Stimulated activated CD8-positive, alpha-beta memory T cell treated with anti-CD3 and anti-CD28 coated beads, Interleukin-4, amount 100 ng/mL, for 1 hour (primary cell): ENCODE measurements at regions not wholly inside any gene's neighbourhood (a gene's known extent, or its start where the extent isn't known, plus 50 kb on each side); places are given as distances from the start of the nearest gene placed in this dataset.

Experiments used
- DNase-seq, 2 donors: peaks; one replicate each; pipeline ENCODE4 v3.0.0-alpha.2; 2020; ENCODE audit warnings: low read depth in 2 of 2, low spot score in 1 of 2

DNA sequence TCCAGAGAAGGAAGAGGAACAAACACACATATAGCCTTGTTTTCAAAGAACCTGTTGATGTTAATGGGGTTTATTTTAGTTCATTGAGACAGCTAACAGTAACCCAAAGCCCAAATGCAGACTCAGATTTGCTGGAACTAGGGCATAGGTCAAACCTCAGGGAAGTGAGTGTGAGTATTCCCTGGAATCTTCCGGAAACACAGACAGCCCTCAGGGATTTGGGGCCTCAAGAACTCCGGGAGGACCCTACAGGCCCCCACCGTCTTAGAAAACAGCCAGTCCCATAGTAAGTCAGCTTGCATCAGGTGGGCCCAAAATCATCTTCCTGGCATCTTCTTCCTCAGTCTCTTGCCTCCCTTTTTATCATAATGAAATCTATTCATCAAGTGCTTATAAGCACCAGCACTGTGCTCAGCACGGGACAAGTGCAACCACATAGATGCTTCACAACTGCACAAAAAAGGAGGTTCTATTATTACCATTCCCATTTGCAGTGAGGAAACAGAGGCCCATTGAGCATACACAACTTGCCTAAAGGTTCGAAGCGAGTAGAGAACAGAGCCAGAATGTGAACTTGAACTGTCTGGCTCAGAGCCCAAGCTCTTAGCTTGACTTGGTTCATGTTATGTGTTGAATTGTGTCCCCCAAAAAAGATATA lies 50.2 kb upstream of the BCL11A start:
- DNase-seq = no peak

DNA sequence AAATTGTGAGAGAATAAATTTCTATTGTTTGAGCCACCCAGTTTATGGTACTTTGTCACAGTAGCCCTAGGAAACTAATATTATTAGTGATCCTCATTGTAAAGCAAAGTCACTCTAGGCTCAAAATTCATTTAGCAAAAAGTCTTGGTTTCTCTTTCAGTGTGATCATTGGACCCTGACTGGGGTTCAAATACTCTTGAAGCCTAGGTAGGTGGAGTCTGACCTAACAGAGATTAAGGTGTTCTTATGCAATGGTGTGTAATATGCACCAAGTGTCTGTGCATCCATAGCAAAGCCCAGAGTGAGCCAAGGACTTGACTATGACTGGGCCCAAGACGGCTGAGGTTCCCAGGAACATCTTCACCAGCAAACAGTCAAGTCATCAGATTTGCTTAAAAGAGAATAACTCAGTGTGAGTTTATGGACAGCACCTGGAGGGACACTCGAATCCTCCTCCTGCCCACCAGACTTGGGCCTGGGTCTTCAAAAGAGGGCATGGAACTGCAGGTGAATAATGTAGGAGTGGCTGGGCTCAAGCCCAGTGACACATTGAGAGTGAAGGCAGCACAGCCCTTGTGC lies 51.1 kb upstream of the BCL11A start:
- DNase-seq = no peak

GRCh38 chr2:60605866-60606265 lies 52.4 kb upstream of the BCL11A start:
- DNase-seq = no peak

GRCh38 chr2:60608679-60609078 lies 55.2 kb upstream of the BCL11A start:
- DNase-seq = no peak

DNA sequence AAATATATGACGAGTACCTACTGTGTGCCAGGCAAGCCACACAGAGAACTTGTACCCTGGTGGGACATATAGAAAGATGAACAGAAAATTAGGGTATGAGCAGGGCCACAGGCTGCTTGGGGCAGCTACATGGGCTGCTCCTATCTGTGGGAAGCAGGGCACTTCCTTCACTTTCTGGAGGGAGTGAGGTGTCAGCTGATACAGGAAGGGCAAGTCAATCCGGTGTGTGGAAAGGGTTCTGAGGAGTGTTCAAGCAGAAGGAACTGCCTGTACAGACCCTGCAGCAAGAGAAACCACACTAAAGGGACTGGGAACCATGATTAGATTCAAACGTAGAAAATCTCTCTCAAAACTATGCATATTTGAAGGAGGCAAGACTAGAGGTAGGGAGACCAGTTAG lies 58.6 kb upstream of the BCL11A start:
- DNase-seq = no peak

DNA sequence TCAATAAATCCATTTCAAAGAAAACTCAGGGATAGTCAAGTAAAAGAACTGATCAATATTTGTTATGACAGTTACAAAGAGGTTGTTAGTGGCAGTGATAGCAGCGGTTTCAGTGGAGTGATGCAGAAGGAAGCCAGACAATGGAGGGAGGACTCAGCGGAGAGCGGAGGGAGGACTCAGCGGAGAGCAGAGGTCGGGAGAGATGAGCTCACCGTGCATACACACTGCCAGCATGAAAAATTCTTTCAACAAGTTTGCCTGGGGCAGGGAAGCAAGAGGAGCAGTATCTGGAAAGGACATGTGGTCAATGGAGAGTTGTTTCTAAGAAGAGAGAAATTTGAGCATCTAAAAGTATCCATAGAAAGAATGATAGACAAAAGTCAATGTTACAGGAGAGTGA lies 60.9 kb upstream of the BCL11A start:
- DNase-seq = no peak

GRCh38 chr2:60621688-60622429 lies 68.4 kb upstream of the BCL11A start:
- no peak for DNase-seq

DNA sequence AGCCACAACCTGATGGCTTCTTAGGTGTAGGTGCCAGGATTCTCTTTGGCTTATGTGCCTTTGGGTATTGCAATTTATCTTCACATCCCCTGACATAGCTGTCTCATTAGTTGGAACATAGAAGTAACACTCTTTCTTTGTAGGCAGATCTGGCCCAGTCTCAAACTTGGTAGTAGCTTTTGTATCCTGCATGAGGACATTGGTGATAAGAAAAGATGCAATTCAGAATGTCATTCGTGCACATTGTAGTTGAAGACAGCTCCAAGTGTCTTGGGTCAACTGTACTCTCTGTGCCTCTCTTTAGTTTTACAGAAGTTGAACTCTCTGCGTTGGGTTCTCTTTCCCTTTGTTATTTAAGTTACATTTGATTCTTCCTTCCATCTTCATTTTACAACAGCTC lies 69.6 kb upstream of the BCL11A start:
- DNase-seq = no peak

- DNase-seq = no peak
Measured at GRCh38 chr2:60627412-60627811, 74.0 kb upstream of the BCL11A start.

DNA sequence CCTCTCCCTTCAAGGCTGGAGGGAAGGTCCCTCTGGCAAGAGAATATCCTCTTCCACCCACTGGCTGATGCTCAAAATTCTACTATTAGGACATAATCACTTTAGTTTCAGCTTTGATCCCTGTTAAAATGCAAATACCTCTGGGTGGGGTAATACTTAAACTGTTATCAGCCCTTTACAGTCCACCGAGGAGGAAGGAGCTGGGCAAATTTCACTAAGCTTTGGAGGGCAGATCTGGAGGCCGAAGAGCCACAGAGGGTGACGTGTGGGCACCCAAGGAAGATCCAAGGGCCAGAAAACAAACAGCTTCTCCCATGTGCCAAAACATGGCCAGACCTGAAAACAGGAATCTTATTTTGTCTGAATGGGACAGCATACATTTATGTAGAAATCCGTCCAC lies 74.6 kb upstream of the BCL11A start:
- no peak for DNase-seq

DNA sequence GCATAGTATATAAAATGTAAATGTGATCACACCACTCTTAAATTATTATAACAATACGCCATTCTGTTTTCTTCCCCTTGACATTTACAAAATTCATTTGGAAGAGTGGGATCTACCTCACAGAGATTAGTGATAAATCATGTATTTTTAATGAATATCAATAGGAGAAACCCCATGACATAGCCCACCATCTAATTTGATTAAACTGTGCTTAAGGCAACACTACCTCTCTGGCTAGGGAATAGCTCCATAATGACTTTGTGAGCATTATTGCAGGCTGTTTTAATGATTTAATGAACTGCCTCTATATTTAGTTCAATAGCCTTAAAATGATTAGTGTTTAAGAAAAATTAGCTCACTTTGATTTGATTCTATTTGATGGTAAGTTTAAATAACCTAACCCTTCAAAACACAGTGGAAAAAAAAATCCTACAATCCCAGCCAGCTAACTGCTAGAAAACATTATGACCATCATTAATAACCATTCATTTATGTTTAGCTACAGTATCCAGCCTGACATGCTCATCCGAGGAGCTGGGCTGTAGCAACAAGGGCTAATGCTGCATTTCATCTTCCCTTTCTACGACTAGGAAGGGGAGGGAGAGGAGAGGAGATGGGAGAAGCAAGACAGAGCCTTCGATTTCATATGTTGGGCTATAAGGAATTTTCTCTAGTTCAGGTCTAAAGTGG lies 75.3 kb upstream of the BCL11A start:
- DNase-seq = no peak

DNA sequence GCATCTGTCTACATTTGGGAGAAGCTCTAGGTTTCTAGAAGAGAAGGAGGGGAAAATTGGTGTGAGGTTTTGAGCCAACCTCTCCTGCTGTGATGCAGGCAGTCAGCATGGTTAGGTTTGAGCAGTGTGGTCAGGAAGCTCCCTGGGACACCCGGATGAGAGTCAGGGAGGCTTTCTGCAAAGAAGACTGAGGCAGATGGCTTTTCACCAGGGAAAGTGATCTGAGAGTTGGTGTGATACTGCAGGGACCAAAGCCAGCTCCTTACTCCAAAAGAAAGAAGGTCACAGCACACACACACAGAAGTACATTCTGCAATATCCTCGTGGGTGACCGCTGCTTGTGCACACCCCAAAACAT lies 75.8 kb upstream of the BCL11A start:
- DNase-seq = no peak

GRCh38 chr2:60629801-60630385 lies 76.4 kb upstream of the BCL11A start:
- no peak for DNase-seq

DNA sequence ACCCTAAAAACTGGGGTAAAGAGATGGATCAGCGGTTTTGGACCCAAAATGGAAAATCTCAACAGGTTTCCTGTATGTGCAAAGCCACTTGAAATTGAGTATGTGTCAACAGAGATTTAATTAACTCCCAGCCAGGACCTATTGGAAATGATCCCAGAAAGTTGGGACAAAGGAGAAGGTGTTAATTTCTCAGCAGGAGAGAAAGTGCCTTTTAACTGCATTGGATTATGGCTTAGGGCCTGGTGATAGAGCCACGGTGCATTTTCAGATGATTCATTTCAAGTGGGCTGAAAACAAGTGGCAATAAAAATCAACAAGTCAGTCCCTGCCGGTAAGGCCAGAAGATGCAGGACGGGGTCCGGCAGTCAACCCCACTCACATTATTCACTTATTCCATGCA lies 80.2 kb upstream of the BCL11A start:
- no peak for DNase-seq

- no peak for DNase-seq
Measured at GRCh38 chr2:60634438-60634837, 81.0 kb upstream of the BCL11A start.

DNA sequence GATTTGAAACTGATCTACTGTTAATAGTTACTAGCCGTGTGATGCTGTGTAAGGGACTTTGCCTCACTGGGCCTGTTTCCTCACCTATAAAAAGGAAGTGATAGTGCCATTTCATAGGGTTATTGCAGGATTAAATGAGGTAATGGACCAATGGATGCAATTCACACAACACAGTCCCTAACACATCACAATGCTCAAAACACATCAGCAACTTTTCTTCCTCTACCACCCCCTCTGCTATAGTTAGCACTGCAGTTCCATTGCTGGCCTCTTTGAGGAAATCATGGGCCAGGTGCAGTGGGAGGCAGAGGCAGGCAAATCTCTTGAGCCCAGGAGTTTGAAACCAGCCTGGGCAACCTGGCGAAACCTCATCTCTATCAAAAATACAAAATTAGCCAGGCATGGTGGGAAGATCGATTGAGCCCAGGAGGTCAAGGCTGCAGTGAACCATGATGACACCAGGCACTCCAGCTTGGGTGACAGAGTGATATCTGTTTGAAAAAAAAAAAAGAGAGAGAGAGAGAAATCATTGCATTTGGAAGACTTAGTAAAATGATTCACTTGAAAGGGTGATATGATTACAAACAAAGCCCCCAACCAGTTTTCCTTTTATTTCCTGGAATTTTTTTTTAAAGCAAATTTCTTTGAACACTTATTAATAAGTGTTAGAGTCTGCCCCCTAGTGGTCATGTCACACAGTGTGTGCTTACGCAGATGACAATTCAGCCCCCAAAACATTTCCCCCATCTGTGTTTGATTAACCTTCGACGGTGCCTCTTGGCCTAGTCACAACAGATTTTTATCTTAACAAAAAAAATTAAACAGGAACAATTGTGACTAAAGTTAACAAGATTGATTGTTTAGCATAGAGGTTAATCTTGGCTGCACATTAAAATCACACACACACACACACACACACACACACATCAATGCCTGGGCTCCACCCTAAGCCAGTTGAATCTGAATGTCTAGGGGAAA lies 88.6 kb upstream of the BCL11A start:
- no peak for DNase-seq

DNA sequence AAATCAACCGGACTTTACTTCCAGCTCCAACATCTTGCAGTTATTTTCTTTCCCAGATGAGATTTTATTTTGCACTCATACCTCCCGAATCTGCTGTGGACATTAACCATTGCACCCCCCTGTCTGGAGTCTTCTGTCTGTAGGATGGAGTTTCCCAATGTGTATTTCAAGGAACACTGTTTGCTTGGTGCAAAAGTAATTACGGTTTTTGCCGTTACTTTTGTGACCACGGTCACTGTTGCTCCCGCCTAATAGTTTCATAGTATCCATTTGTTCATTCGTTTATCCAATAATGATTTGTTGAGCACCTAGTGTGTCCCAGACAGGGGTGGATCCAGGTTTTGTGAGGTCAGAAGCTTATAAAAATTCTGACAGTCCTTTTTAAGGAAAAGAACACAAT lies 90.3 kb upstream of the BCL11A start:
- DNase-seq = no peak

- no peak for DNase-seq
Measured at GRCh38 chr2:60644951-60645350, 91.5 kb upstream of the BCL11A start.

GRCh38 chr2:60648191-60648590 lies 94.7 kb upstream of the BCL11A start:
- DNase-seq = no peak

DNA sequence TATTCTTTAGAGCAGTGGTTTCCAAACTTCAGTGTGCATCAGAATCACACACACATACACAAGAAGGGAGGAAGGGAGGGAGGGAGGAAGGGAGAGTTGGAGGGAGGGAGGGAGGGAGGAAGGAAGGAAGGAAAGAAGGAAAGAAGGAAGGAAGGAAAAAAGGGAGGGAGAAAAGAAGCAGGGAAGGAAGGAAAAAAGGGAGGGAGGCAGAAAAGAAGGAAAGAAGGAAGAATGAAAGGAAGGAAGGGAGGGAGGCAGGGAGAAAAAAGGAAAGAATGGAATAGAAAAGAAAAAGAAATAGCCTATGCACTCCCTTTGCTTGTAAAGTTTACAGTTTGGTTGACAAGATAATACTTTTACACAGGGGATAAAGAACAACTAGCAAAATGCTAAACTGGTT lies 96.3 kb upstream of the BCL11A start:
- DNase-seq = no peak
